Heart right ventricle (tissue), 16 donors: ENCODE measurements at regions not wholly inside any gene's neighbourhood (a gene's known extent, or its start where the extent isn't known, plus 50 kb on each side); places are given as distances from the start of the nearest gene placed in this dataset.

Experiments
- ATAC-seq, 8 donors: fragments of 200-7000 bp; cut with Tn5 transposase; one replicate each; pipeline ENCODE4 v1.9.1; 2020; ENCODE audit warnings: mild to moderate bottlenecking in 8 of 8, moderate library complexity in 8 of 8, moderate number of reproducible peaks in 1 of 8
- DNase-seq, 2 donors: peaks; one replicate each; pipeline ENCODE4 v3.0.0-alpha.2; 2020
- H3K27ac ChIP-seq, 10 donors: fragments of 200-600 bp; sonication (generic) in 2 of 10; one replicate each; pipeline versions ENCODE4 v1.5.0 to v1.8.0; 2020 to 2022; ENCODE audit warnings: mild to moderate bottlenecking in 3 of 10
- H3K27me3 ChIP-seq, 7 donors: fragments of 200-600 bp; one replicate each; pipeline ENCODE4 v1.8.0; 2021 to 2022; ENCODE audit warnings: mild to moderate bottlenecking in 2 of 7
- H3K36me3 ChIP-seq, 9 donors: fragments of 200-600 bp; sonication (generic) in 1 of 9; one replicate each; pipeline versions ENCODE4 v1.5.0 to v1.8.0; 2020 to 2022; ENCODE audit warnings: mild to moderate bottlenecking in 2 of 9
- H3K4me1 ChIP-seq, 9 donors: fragments of 200-600 bp; sonication (generic) in 1 of 9; one replicate each; pipeline versions ENCODE4 v1.5.0 to v1.8.0; 2020 to 2022; ENCODE audit warnings: mild to moderate bottlenecking in 4 of 9
- H3K4me3 ChIP-seq, 10 donors: fragments of 200-600 bp; sonication (generic) in 2 of 10; one replicate each; pipeline versions ENCODE4 v1.5.0 to v1.8.0; 2020 to 2022; ENCODE audit warnings: mild to moderate bottlenecking in 7 of 10, moderate library complexity in 2 of 10
- H3K9me3 ChIP-seq, 11 donors: fragments of 200-600 bp in 10 of 11; sonication (generic) in 2 of 11; one replicate each; pipeline versions ENCODE4 v1.5.0 to v1.8.0; 2013 to 2022; ENCODE audit warnings: mild to moderate bottlenecking in 2 of 11, control low read depth in 1 of 11, moderate library complexity in 1 of 11
- WGBS, 2 donors: extraction: QIAGEN DNeasy Blood & Tissue Kit; methylation state at CpG; one replicate each; pipeline ENCODE4 v1.1.7; 2013; ENCODE audit warnings: inconsistent platforms in 1 of 2; 5-methylcytosine and 5-hydroxymethylcytosine counted together
- intact Hi-C, 10 donors: fragments of 100-400 bp; cut with DNase I; formaldehyde crosslinking; loops; one replicate each; pipeline versions ENCODE4 v1.11.1 to v1.14.2; 2022
- TF ChIP-seq, protein P1 (sequence below), 9 donors: fragments of 200-600 bp; sonication (generic) in 2 of 9; IDR thresholded peaks; one replicate each; pipeline versions ENCODE4 v1.5.0 to v1.8.0; 2021 to 2022; ENCODE audit warnings: antibody characterized with exemption in 9 of 9, mild to moderate bottlenecking in 5 of 9, moderate library complexity in 1 of 9
- donor health status: Arrhythmogenic right ventricular cardiomyopathy.
- donor health status: ischemic (EF 13 %, LVEDD 7.1; RV severe dilation, severe dysfunction).
- donor health status: healthy with polysubstance abuse.
- donor health status: DM: no; HTN: yes; CAD: no.
- donor health status: DM: no; HTN: no; CAD: no.
- donor health status: ischemic (EF 25% LVEDD 6.9; RV normal size, moderate dysfunction).
- donor health status: ischemic (EF 25% LVEDD 5.7; RV mildly dilated, moderate dysfunction).
- donor health status: healthy.
- donor health status: DM: yes; HTN: yes; CAD: no.
- donor health status: Ischemic cardiomyopathy.
- donor health status: ischemic (EF 35%, LVEDD 5.7; RV mildly dilated, moderate dysfunction).
- donor health status: nonischemic (EF 11% LVEDD 7.7; RV severe dilation, severe dysfunction).
- donor health status: DM: yes; HTN: yes; CAD: no.
- donor health status: PGD.
- donor health status: ischemic (EF 29% LVEDD 5.4; RV normal size, mild dysfunction).
- donor health status: nonischemic (EF 23%, LVEDD 6.1; RV moderate dilation, normal function).

- H3K36me3 ChIP-seq = no peaks in the 10 kb centered on the region
- no peak overlapping the region for H3K27ac ChIP-seq
- intact Hi-C loops = no loop called here
- DNase-seq = no peak
- no peak overlapping the region for H3K4me3 ChIP-seq
- no peaks in the 10 kb centered on the region for H3K27me3 ChIP-seq
- no peaks in the 10 kb centered on the region for H3K4me1 ChIP-seq
- no peaks in the 10 kb centered on the region for H3K9me3 ChIP-seq
- WGBS, 2 donors = 75 to 81% methylated on average over 9 of the region's 9 CpGs
- TF ChIP-seq, protein P1, sequence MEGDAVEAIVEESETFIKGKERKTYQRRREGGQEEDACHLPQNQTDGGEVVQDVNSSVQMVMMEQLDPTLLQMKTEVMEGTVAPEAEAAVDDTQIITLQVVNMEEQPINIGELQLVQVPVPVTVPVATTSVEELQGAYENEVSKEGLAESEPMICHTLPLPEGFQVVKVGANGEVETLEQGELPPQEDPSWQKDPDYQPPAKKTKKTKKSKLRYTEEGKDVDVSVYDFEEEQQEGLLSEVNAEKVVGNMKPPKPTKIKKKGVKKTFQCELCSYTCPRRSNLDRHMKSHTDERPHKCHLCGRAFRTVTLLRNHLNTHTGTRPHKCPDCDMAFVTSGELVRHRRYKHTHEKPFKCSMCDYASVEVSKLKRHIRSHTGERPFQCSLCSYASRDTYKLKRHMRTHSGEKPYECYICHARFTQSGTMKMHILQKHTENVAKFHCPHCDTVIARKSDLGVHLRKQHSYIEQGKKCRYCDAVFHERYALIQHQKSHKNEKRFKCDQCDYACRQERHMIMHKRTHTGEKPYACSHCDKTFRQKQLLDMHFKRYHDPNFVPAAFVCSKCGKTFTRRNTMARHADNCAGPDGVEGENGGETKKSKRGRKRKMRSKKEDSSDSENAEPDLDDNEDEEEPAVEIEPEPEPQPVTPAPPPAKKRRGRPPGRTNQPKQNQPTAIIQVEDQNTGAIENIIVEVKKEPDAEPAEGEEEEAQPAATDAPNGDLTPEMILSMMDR (IDR thresholded peaks at IDR 0.05) = no peak
- no peak for ATAC-seq
Observed at GRCh38 chr16:24624102-24624501, 84.7 kb downstream of the RBBP6 start.

GRCh38 chr16:24626256-24626655, 86.9 kb downstream of the RBBP6 start:
- Histone ChIP-seq H3K36me3 (no peaks in the 10 kb centered on the region), H3K9me3 (peaks cover 0 to 5% (median 0%) of the 10 kb centered on the region in 11 donors), H3K27ac (no peak overlapping the region), H3K27me3 (no peaks in the 10 kb centered on the region), H3K4me3 (no peak overlapping the region), H3K4me1 (no peaks in the 10 kb centered on the region)
- 86 to 87% methylated on average over 2 of the region's 2 CpGs for WGBS, 2 donors
- intact Hi-C loops = no loop called here
- DNase-seq = no peak
- ATAC-seq = no peak
- TF ChIP-seq, protein P1 (IDR thresholded peaks at IDR 0.05) = no peak

GRCh38 chr16:24634919-24635318, 94.5 kb upstream of the TNRC6A start:
- Histone ChIP-seq H3K36me3 (no peaks in the 10 kb centered on the region), H3K4me3 (no peak overlapping the region), H3K27ac (no peak overlapping the region), H3K27me3 (no peaks in the 10 kb centered on the region), H3K4me1 (peaks cover 0 to 14% (median 9%) of the 10 kb centered on the region in 9 donors), H3K9me3 (peaks cover 0 to 5% (median 0%) of the 10 kb centered on the region in 11 donors)
- intact Hi-C loops = no loop called here
- 41 to 51% methylated on average over 1 of the region's 1 CpG for WGBS, 2 donors
- no peak for DNase-seq
- TF ChIP-seq, protein P1 (IDR thresholded peaks at IDR 0.05) = no peak
- ATAC-seq = no peak

DNA sequence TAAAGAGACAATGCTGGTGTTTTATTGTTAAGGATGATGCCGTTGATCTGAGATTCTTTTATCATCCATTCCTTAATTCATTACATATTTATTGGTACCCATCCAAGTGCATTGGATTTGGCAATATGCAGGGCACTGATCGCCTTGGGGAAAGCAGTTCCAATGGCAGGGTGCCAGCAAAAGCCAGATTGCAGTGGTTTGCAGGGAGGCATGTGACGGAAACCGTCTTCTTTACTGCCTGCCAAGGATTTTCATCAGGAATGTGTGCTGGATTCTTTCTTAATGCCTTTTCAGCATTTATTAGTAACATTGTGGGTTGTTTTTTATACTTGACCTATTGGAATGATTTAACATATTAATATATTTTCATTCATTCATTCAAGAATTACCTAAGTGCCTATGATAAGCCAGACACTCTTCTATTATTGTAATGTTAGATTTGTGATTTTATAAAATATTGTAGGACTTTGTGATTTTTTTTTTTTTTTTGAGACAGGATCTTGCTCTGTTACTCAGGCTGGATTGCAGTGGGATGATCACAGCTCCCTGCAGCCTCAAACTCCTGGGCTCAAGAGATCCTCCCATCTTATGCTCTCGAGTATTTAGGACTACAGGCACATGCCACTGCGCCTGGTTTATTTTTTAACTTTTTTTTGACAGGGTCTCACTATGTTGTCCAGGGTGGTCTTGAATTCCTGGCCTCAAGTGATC, 93.4 kb upstream of the TNRC6A start:
- H3K27ac ChIP-seq = no peak overlapping the region
- peaks cover 0 to 14% (median 9%) of the 10 kb centered on the region in 9 donors for H3K4me1 ChIP-seq
- no peaks in the 10 kb centered on the region for H3K36me3 ChIP-seq
- DNase-seq (peak; percentile 59 to 71), ATAC-seq (peak in 6 of 8 donors; percentile 52 to 80 (median 60))
- no peaks in the 10 kb centered on the region for H3K9me3 ChIP-seq
- no peak overlapping the region for H3K4me3 ChIP-seq
- TF ChIP-seq, protein P1 (IDR thresholded peaks at IDR 0.05) = no peak
- no peaks in the 10 kb centered on the region for H3K27me3 ChIP-seq
- WGBS, 2 donors = 23 to 25% methylated on average over 6 of the region's 6 CpGs
- intact Hi-C loops = no loop called here
